Astrocyte (in vitro differentiated cells and primary cell): ENCODE measurements at regions not wholly inside any gene's neighbourhood (a gene's known extent, or its start where the extent isn't known, plus 50 kb on each side); places are given as distances from the start of the nearest gene placed in this dataset.

Source experiments
- DNase-seq: peaks from one replicate; pipeline ENCODE4 v3.0.0-alpha.2; 2010; ENCODE audit warnings: low read depth
- FAIRE-seq: peaks from 2 replicates; lab custom pipeline; 2011; peaks lifted over from hg19 to GRCh38; lab: Jason Lieb, UNC
- H2AFZ ChIP-seq: 2 replicates; pipeline ENCODE4 v1.6.0; 2012; ENCODE audit warnings: low read depth, low read length, inconsistent platforms
- H3K27ac ChIP-seq: 2 replicates; pipeline ENCODE4 v1.5.1; 2011; ENCODE audit warnings: low read depth, low read length, inconsistent platforms
- H3K27me3 ChIP-seq: 2 replicates; pipeline ENCODE4 v1.6.0; 2011; ENCODE audit warnings: low read length, inconsistent platforms; ENCODE audit not compliant: insufficient read depth
- H3K36me3 ChIP-seq: 2 replicates; pipeline ENCODE4 v1.5.1; 2011; ENCODE audit warnings: low read length, inconsistent platforms; ENCODE audit not compliant: insufficient read depth
- H3K4me1 ChIP-seq: 2 replicates; pipeline ENCODE4 v1.5.1; 2011; ENCODE audit warnings: low read length, inconsistent platforms; ENCODE audit not compliant: insufficient read depth
- H3K4me2 ChIP-seq: 2 replicates; pipeline ENCODE4 v1.6.0; 2012; ENCODE audit warnings: low read length, inconsistent platforms
- H3K4me3 ChIP-seq: 2 replicates; pipeline ENCODE4 v1.5.1; 2011; ENCODE audit warnings: low read depth, mild to moderate bottlenecking, low read length, inconsistent platforms; ENCODE audit not compliant: insufficient read depth
- H3K79me2 ChIP-seq: 2 replicates; pipeline ENCODE4 v1.6.0; 2012; ENCODE audit warnings: mild to moderate bottlenecking, low read length, inconsistent platforms; ENCODE audit not compliant: insufficient read depth
- H3K9ac ChIP-seq: 2 replicates; pipeline ENCODE4 v1.6.0; 2012; ENCODE audit warnings: mild to moderate bottlenecking, low read length, inconsistent platforms
- H3K9me3 ChIP-seq: 2 replicates; pipeline ENCODE4 v1.5.1; 2012; ENCODE audit warnings: low read depth, mild to moderate bottlenecking, low read length, inconsistent platforms; ENCODE audit not compliant: insufficient read depth
- H4K20me1 ChIP-seq: 2 replicates; pipeline ENCODE4 v1.6.0; 2012; ENCODE audit warnings: low read length, inconsistent platforms; ENCODE audit not compliant: insufficient read depth
- H3K27ac Mint-ChIP-seq: one replicate; pipeline ENCODE4 v1.8.0; 2021; ENCODE audit warnings: mild to moderate bottlenecking, mixed read lengths; ENCODE audit not compliant: unreplicated experiment
- H3K27me3 Mint-ChIP-seq: one replicate; pipeline ENCODE4 v1.8.0; 2021; ENCODE audit warnings: low read depth, mixed read lengths; ENCODE audit not compliant: unreplicated experiment
- H3K36me3 Mint-ChIP-seq: one replicate; pipeline ENCODE4 v1.8.0; 2021; ENCODE audit warnings: low read depth, mixed read lengths; ENCODE audit not compliant: unreplicated experiment
- H3K4me1 Mint-ChIP-seq: one replicate; pipeline ENCODE4 v1.8.0; 2021; ENCODE audit warnings: low read depth, mixed read lengths; ENCODE audit not compliant: unreplicated experiment
- H3K4me3 Mint-ChIP-seq: one replicate; pipeline ENCODE4 v1.8.0; 2021; ENCODE audit warnings: mild to moderate bottlenecking, moderate library complexity, mixed read lengths; ENCODE audit not compliant: unreplicated experiment
- H3K9me3 Mint-ChIP-seq: one replicate; pipeline ENCODE4 v1.8.0; 2021; ENCODE audit warnings: mild to moderate bottlenecking, mixed read lengths; ENCODE audit not compliant: unreplicated experiment
- EZH2 ChIP-seq: IDR thresholded peaks from 2 replicates; pipeline ENCODE4 v1.6.1; 2012; ENCODE audit warnings: mild to moderate bottlenecking, low read length, inconsistent platforms; ENCODE audit not compliant: insufficient read depth
- TF ChIP-seq, protein P1 (sequence below): IDR thresholded peaks from 2 replicates; pipeline ENCODE4 v1.5.1; 2011; ENCODE audit warnings: low read depth, mild to moderate bottlenecking, inconsistent platforms, low read length, moderate library complexity; ENCODE audit not compliant: insufficient read depth

DNA sequence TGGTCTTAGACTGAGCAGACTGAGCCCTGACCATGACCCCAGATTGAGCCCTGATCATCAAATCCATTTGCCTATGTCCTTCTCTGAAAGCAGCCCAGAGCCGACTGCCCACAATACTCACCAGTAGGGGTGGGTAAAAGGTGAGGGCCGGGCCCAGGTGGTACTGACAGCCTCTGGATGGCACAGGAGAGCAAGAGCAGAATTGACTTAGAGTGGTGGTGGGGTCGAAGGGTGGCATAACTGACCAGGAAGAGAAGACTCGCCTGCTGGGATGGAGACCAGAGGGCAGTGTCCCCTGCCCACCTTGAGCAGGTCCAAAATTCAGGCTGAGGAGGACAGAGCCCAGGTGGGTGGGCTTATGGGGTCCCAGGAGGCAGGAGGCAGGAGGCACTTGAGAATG, 161.3 kb upstream of the POU3F1 start:
- Mint-ChIP-seq H3K36me3 (no peaks in the 10 kb centered on the region), H3K4me1 (peaks cover 6% of the 10 kb centered on the region), H3K27me3 (peaks cover 38% of the 10 kb centered on the region), H3K27ac (no peak overlapping the region), H3K9me3 (peaks cover 2% of the 10 kb centered on the region), H3K4me3 (no peak overlapping the region)
- no peak overlapping the region for H3K27ac ChIP-seq
- H4K20me1 ChIP-seq = no peaks in the 10 kb centered on the region
- H3K9me3 ChIP-seq = no peaks in the 10 kb centered on the region
- FAIRE-seq (no peak), DNase-seq (no peak)
- H3K27me3 ChIP-seq = peaks cover 6% of the 10 kb centered on the region
- no peaks in the 10 kb centered on the region for H3K79me2 ChIP-seq
- TF ChIP-seq EZH2 = no peak
- TF ChIP-seq, protein P1, sequence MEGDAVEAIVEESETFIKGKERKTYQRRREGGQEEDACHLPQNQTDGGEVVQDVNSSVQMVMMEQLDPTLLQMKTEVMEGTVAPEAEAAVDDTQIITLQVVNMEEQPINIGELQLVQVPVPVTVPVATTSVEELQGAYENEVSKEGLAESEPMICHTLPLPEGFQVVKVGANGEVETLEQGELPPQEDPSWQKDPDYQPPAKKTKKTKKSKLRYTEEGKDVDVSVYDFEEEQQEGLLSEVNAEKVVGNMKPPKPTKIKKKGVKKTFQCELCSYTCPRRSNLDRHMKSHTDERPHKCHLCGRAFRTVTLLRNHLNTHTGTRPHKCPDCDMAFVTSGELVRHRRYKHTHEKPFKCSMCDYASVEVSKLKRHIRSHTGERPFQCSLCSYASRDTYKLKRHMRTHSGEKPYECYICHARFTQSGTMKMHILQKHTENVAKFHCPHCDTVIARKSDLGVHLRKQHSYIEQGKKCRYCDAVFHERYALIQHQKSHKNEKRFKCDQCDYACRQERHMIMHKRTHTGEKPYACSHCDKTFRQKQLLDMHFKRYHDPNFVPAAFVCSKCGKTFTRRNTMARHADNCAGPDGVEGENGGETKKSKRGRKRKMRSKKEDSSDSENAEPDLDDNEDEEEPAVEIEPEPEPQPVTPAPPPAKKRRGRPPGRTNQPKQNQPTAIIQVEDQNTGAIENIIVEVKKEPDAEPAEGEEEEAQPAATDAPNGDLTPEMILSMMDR = no peak
- no peak overlapping the region for H3K4me2 ChIP-seq
- no peak overlapping the region for H3K4me3 ChIP-seq
- no peaks in the 10 kb centered on the region for H3K36me3 ChIP-seq
- H2AFZ ChIP-seq = no peak overlapping the region
- H3K4me1 ChIP-seq = no peaks in the 10 kb centered on the region
- no peak overlapping the region for H3K9ac ChIP-seq

DNA sequence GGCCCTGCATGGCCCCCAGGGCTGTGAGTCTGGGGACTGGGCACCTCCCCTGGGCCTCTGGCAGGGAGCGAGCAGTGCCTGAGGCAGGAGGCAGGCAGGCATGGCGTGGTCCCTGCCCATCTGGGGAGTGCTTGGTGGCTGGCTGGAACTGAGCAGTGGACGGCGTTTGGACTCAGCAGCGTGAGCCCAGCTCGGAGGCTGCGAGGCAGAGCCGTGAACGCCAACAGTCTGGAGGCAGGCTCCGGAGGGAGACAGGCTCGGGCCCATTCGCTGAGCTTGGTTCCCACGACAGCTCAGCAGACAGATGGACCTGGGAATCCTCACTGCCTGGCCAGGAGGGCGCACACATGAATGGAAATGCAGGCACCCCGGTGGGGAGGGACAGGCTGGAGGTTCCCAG, 160.7 kb upstream of the POU3F1 start:
- peaks cover 36% of the 10 kb centered on the region for H3K27me3 Mint-ChIP-seq
- Histone ChIP-seq H3K9me3 (no peaks in the 10 kb centered on the region), H2AFZ (no peak overlapping the region)

DNA sequence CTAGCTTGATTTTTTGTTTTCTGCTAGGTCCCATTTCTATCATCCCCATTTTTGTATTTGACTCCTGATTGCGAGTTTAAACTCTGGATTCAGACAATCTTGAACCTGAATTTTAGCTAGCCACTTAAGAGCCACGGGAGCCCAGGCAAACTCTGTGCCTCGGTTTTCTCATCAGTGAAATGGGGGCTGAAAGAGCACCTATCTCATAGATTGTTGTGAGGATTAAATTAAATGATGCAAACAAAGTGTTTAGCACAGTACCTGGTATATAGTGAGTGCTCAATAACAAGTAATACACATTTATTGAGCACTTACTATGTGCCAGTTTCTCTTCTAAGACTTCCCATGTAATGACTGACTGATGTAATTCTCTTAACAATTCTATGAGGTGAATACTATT, 158.1 kb upstream of the POU3F1 start:
- Mint-ChIP-seq H3K9me3 (peaks cover 9% of the 10 kb centered on the region), H3K4me3 (no peak overlapping the region), H3K27me3 (peaks cover 23% of the 10 kb centered on the region), H3K27ac (no peak overlapping the region), H3K4me1 (peaks cover 6% of the 10 kb centered on the region), H3K36me3 (no peaks in the 10 kb centered on the region)
- H3K4me3 ChIP-seq = no peak overlapping the region
- peaks cover 6% of the 10 kb centered on the region for H3K27me3 ChIP-seq
- H3K4me1 ChIP-seq = no peaks in the 10 kb centered on the region
- H3K36me3 ChIP-seq = no peaks in the 10 kb centered on the region
- DNase-seq (no peak), FAIRE-seq (no peak)
- H3K9ac ChIP-seq = no peak overlapping the region
- H3K27ac ChIP-seq = no peak overlapping the region
- H3K9me3 ChIP-seq = no peaks in the 10 kb centered on the region
- H3K79me2 ChIP-seq = no peaks in the 10 kb centered on the region
- no peak overlapping the region for H2AFZ ChIP-seq
- no peak overlapping the region for H3K4me2 ChIP-seq
- H4K20me1 ChIP-seq = no peaks in the 10 kb centered on the region
- no peak for TF ChIP-seq EZH2
- TF ChIP-seq, protein P1 = no peak

More for the DNA sequence above, 160.7 kb upstream of the POU3F1 start:
- no peak overlapping the region for H3K4me3 Mint-ChIP-seq
- no peak overlapping the region for H3K27ac Mint-ChIP-seq
- Histone ChIP-seq H4K20me1 (no peaks in the 10 kb centered on the region), H3K27ac (no peak overlapping the region), H3K79me2 (no peaks in the 10 kb centered on the region), H3K4me3 (no peak overlapping the region), H3K4me1 (no peaks in the 10 kb centered on the region), H3K4me2 (no peak overlapping the region), H3K9ac (no peak overlapping the region), H3K36me3 (no peaks in the 10 kb centered on the region), H3K27me3 (peaks cover 6% of the 10 kb centered on the region)
- peaks cover 6% of the 10 kb centered on the region for H3K4me1 Mint-ChIP-seq
- H3K9me3 Mint-ChIP-seq = peaks cover 2% of the 10 kb centered on the region
- DNase-seq (no peak), FAIRE-seq (no peak)
- TF ChIP-seq, protein P1 = no peak
- no peak for TF ChIP-seq EZH2
- no peaks in the 10 kb centered on the region for H3K36me3 Mint-ChIP-seq
